Duodenal mucosa (tissue), 2 donors: ENCODE measurements at regions not wholly inside any gene's neighbourhood (a gene's known extent, or its start where the extent isn't known, plus 50 kb on each side); places are given as distances from the start of the nearest gene placed in this dataset.

Experiments used
- H3K27ac ChIP-seq: one replicate; pipeline ENCODE4 v1.7.0; 2013; ENCODE audit warnings: low read depth, low read length
- H3K27me3 ChIP-seq, 2 donors: one replicate each; pipeline ENCODE4 v1.7.0; 2013; ENCODE audit warnings: low read length in 2 of 2, control low read depth in 1 of 2; ENCODE audit not compliant: insufficient read depth in 2 of 2, control insufficient read depth in 1 of 2
- H3K36me3 ChIP-seq, 2 donors: one replicate each; pipeline ENCODE4 v1.7.0; 2013; ENCODE audit warnings: low read length in 2 of 2, control low read depth in 1 of 2; ENCODE audit not compliant: insufficient read depth in 2 of 2, control insufficient read depth in 1 of 2
- H3K4me1 ChIP-seq, 2 donors: one replicate each; pipeline ENCODE4 v1.7.0; 2013; ENCODE audit warnings: low read length in 2 of 2, control low read depth in 1 of 2; ENCODE audit not compliant: insufficient read depth in 2 of 2, control insufficient read depth in 1 of 2
- H3K4me3 ChIP-seq, 2 donors: one replicate each; pipeline ENCODE4 v1.7.0; 2013; ENCODE audit warnings: low read length in 2 of 2, low read depth in 1 of 2
- H3K9ac ChIP-seq, 2 donors: one replicate each; pipeline ENCODE4 v1.7.0; 2013; ENCODE audit warnings: low read length in 2 of 2, low read depth in 1 of 2
- H3K9me3 ChIP-seq, 2 donors: one replicate each; pipeline ENCODE4 v1.7.0; 2013; ENCODE audit warnings: low read length in 2 of 2, control low read depth in 1 of 2; ENCODE audit not compliant: control insufficient read depth in 1 of 2

DNA sequence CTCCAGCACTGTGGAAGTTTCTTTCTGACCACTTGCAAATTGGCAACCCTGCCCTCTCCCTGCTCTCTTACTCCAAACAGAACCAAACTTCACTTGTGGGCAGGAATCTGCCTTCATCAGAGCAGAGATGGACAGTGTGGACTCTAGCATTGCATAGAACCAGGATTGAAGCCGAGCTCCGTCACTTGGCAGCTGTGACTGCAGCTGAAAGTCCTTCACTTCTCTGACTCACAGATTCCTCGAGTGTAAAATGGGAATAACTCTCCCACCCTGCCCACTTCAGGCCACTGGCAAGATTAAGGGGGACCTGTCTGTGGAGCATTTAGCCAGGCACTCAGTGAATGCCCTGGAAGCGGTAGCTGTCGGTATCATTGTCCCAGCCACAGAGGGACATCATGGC lies 75.7 kb upstream of the ZBTB40 start:
- H3K27me3 ChIP-seq, result peaks cover 0 to 5% of the 10 kb centered on the region in 2 donors
- H3K4me3 ChIP-seq, result no peak overlapping the region
- no peaks in the 10 kb centered on the region for H3K9me3 ChIP-seq
- H3K9ac ChIP-seq, result no peak overlapping the region
- no peaks in the 10 kb centered on the region for H3K36me3 ChIP-seq
- H3K4me1 ChIP-seq, result no peaks in the 10 kb centered on the region
- H3K27ac ChIP-seq, result no peak overlapping the region

DNA sequence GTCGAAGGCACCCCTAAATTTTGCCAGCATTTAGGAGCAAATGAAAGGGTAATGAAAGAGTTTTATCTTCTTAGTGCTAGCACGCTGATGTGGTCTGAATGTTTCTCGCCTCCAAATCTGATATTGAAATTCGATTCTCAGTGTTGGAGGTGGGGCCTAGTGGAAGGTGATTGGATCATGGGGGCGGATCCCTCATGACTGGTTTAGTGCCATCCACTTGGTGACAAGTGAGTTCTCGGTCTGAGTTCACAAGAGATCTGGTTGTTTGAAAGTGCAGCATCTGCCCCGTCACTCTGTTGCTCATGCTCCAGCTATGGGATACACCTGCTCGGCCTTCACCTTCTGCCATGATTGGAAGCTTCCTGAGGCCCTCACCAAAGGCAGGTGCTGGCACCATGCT lies 75.1 kb upstream of the ZBTB40 start:
- no peaks in the 10 kb centered on the region for H3K9me3 ChIP-seq
- H3K9ac ChIP-seq, result no peak overlapping the region
- H3K4me3 ChIP-seq, result no peak overlapping the region
- H3K27ac ChIP-seq, result no peak overlapping the region
- H3K36me3 ChIP-seq, result no peaks in the 10 kb centered on the region
- peaks cover 0 to 5% of the 10 kb centered on the region in 2 donors for H3K27me3 ChIP-seq
- H3K4me1 ChIP-seq, result no peaks in the 10 kb centered on the region

DNA sequence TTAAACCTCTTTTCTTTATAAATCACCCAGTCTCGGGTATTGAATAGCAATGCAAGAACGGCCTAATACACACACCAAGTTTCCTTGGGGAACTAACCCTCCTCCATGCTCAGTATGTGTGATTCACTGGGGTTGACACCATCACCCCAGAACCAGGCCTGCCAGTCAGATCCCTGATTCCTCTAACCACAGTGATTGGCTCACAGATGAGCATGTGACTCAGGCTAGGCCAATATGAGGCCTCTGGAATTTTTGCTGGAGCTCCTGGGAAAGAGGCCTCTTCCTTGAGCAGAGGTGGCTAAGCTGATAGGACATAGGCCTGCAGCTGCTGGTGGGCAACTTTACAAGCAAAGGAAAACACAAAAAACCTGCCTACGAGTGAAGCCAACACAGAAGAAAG lies 74.7 kb upstream of the ZBTB40 start:
- Histone ChIP-seq H3K9me3 (no peaks in the 10 kb centered on the region), H3K36me3 (no peaks in the 10 kb centered on the region), H3K4me3 (no peak overlapping the region), H3K4me1 (no peaks in the 10 kb centered on the region), H3K9ac (no peak overlapping the region), H3K27ac (no peak overlapping the region), H3K27me3 (peaks cover 0 to 5% of the 10 kb centered on the region in 2 donors)

DNA sequence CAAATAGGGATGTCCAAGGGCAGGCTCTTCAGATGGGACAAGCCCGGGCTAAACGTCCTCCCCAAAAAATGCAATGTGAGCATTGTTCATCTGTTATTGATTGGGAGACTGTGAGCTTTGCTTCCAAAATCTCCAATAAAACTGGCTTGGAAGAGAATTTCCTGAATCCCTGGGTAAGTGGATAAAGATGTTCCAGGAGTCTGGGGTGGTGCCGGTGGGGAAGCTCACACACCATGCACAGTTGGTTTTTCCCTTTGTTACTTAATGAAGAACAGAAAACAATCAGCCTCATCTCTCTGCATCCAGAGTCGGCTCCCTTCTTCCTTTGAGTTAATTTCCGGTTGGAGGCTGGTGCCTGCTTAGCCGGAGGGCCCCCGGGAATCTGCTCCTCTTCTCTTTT lies 72.1 kb upstream of the ZBTB40 start:
- no peaks in the 10 kb centered on the region for H3K36me3 ChIP-seq

DNA sequence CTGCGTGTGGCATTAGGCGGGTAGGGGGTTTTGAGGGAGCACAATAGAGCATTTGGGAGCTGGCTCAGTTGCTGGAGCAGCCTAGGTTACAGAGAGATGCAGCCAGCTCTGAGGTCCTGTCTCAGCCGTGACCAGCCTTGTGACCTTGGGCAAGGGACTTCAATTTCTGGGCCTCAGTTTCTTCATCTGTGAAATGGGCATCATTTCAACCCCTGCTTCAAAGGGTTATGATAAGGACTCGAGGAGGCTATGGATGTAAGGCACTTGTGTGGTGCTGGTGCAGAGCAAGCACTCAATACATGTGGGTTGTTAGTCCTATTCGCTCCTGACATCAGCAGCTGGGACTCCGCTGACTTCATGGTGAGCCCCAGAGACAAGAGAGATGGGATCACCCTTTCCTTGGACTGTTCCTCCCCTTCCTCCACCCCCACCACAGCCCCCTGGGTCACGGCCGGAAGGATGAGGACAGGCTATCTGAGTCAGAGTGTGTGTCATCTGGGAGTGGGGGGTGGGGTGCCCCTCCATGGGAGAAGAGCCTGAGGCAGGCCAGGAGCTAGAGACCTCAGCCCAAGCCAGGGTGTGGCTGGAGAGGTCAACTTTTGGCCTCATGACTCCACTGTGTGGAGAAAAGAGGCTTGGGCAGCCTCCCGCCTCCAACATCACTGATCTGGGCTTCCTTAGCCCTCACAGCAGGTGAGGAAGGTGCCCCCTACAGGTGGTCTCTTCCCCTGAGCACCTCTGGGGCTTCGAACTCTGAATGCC lies 71.4 kb upstream of the ZBTB40 start:
- no peaks in the 10 kb centered on the region for H3K9me3 ChIP-seq
- H3K4me3 ChIP-seq, result no peak overlapping the region
- no peak overlapping the region for H3K27ac ChIP-seq
- H3K9ac ChIP-seq, result no peak overlapping the region
- no peaks in the 10 kb centered on the region for H3K36me3 ChIP-seq
- no peaks in the 10 kb centered on the region for H3K4me1 ChIP-seq
- H3K27me3 ChIP-seq, result peaks cover 0 to 10% of the 10 kb centered on the region in 2 donors

More for the DNA sequence above, 72.1 kb upstream of the ZBTB40 start:
- Histone ChIP-seq H3K4me3 (no peak overlapping the region), H3K4me1 (no peaks in the 10 kb centered on the region), H3K27me3 (peaks cover 0 to 10% of the 10 kb centered on the region in 2 donors), H3K9ac (no peak overlapping the region), H3K27ac (no peak overlapping the region), H3K9me3 (no peaks in the 10 kb centered on the region)

DNA sequence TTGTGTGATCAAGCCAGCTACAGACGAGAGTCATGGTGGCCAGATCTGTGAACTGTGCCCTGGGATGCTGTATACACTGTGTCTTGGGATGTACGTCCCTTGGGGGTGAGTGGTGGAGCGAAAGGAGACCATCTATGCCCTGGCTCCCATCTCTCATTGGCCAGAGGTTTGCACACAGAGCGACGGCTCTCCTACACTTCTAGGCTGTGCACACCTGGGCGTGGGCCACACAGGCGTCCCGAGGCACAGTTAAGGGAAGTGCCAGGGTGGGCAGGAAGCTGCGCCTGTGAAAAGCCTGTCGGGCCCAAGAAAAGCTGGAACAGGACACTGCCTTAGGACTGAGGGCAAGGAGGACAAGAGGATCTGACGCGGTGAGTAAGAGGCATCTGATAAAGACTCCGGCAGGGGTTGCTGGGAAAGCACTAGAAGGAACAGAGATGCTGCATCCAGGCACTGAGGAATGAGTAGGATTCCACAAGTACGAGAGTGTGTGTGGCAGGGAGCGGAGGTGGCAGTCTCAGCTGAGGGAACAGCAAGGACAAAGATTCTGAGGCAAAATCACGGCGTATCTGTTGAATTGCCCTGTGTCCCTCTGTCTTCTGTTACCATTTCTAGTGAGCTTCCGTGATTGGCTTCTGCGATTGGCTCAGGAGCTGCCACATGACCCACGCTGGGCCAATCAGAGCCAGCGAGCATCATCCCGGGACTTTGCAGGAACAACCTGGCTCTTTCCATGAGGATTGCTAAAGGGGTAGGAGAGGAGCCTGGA lies 67.9 kb upstream of the ZBTB40 start:
- Histone ChIP-seq H3K27ac (no peak overlapping the region), H3K9me3 (no peaks in the 10 kb centered on the region), H3K27me3 (peaks cover 12 to 15% of the 10 kb centered on the region in 2 donors), H3K36me3 (no peaks in the 10 kb centered on the region), H3K9ac (no peak overlapping the region), H3K4me3 (no peak overlapping the region), H3K4me1 (no peaks in the 10 kb centered on the region)

DNA sequence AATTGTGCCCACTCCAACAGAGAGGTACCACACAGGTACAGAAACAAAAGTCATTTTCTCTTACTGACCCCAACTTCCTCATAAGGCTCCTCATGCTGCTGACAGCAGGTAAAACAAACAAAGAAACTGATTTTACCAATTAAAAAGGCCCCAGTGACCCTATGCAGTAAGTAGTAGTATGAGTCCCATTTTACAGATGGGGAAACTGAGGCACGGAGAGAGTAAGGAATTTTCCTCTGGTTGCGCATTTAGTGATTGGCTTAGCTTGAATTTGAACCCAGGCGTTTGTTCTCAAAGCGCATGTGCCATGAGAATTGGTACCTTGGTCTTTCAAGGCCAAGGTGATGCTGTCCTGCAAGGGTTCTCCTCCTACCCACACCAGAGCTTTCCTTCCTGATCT lies 66.1 kb upstream of the ZBTB40 start:
- Histone ChIP-seq H3K9me3 (no peaks in the 10 kb centered on the region), H3K36me3 (no peaks in the 10 kb centered on the region), H3K27ac (no peak overlapping the region), H3K4me3 (no peak overlapping the region), H3K27me3 (peaks cover 12 to 24% of the 10 kb centered on the region in 2 donors), H3K4me1 (no peaks in the 10 kb centered on the region), H3K9ac (no peak overlapping the region)

DNA sequence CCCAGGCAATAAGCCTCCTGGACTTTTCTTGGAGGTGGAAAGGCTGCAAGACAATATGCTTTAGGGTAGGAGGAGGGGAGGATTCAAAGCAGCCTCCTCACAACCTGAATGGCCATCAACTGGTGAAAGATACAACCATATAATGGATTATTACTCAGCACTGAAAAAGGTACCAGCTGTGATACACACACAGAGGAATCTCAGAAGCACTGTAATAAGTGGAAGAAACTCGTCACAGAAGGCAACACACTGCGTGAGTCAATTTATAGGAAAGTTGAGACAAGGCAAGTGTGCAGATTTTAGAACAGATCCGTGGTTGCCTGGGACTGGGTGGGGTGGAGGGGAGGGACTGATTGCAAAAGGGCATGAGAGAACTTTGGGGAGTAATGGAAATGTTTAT lies 64.9 kb upstream of the ZBTB40 start:
- H3K4me1 ChIP-seq, result no peaks in the 10 kb centered on the region
- H3K9ac ChIP-seq, result no peak overlapping the region
- peaks cover 12 to 21% of the 10 kb centered on the region in 2 donors for H3K27me3 ChIP-seq

DNA sequence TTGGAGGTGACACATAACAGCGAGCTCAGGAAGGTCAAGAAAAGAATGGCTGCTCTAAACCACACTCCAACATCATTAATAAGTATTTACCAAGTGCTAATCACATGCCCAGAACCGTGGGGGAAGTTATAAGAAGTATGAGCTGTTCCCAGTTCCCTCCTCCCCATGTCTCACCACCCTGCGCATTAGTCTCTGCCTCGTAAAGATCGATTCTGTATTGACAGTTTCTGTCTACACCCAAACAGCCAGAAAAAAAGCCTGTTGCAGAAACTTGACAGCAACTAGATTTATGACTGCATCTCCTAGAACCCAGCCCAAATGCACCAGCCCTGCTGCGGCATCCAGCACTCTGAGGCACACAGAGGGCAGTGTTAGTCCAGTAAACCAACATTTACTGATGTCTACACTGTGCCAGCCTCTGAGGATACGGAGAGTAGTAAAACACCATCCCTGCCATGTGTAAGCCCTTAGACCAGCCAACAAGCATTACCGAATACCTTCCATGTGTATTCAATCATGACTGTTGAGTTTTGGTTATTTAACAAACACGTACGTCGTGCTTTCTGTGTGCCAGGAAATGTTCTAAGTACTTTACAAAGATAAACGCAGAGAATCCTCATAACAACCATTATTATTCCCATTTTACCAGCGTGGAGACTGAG lies 63.6 kb upstream of the ZBTB40 start:
- no peak overlapping the region for H3K27ac ChIP-seq
- no peaks in the 10 kb centered on the region for H3K4me1 ChIP-seq
- H3K4me3 ChIP-seq, result no peak overlapping the region
- peaks cover 12 to 23% of the 10 kb centered on the region in 2 donors for H3K27me3 ChIP-seq
- no peaks in the 10 kb centered on the region for H3K9me3 ChIP-seq
- H3K36me3 ChIP-seq, result no peaks in the 10 kb centered on the region
- no peak overlapping the region for H3K9ac ChIP-seq

More for the DNA sequence above, 64.9 kb upstream of the ZBTB40 start:
- Histone ChIP-seq H3K9me3 (no peaks in the 10 kb centered on the region), H3K4me3 (no peak overlapping the region), H3K27ac (no peak overlapping the region), H3K36me3 (no peaks in the 10 kb centered on the region)
